Esophagus (tissue), 2 donors: ENCODE measurements at regions not wholly inside any gene's neighbourhood (a gene's known extent, or its start where the extent isn't known, plus 50 kb on each side); places are given as distances from the start of the nearest gene placed in this dataset.

Experiments used
- H3K27ac ChIP-seq, 2 donors: one replicate each; pipeline ENCODE4 v1.5.1; 2013; ENCODE audit warnings: low read depth in 2 of 2, mild to moderate bottlenecking in 2 of 2, inconsistent platforms in 1 of 2, low read length in 1 of 2, moderate library complexity in 1 of 2
- H3K27me3 ChIP-seq, 2 donors: one replicate each; pipeline ENCODE4 v1.6.1; 2013; ENCODE audit warnings: low read length in 2 of 2, control low read depth in 1 of 2, mild to moderate bottlenecking in 1 of 2; ENCODE audit not compliant: insufficient read depth in 2 of 2, control insufficient read depth in 1 of 2
- H3K36me3 ChIP-seq, 2 donors: one replicate each; pipeline ENCODE4 v1.6.1; 2013; ENCODE audit warnings: low read length in 1 of 2; ENCODE audit not compliant: control insufficient read depth in 2 of 2, insufficient read depth in 2 of 2
- H3K4me1 ChIP-seq, 2 donors: one replicate each; pipeline ENCODE4 v1.6.1; 2013; ENCODE audit warnings: low read length in 1 of 2; ENCODE audit not compliant: control insufficient read depth in 2 of 2, insufficient read depth in 2 of 2
- H3K4me3 ChIP-seq, 2 donors: one replicate each; pipeline ENCODE4 v1.5.1; 2013; ENCODE audit warnings: low read length in 2 of 2, mild to moderate bottlenecking in 2 of 2, low read depth in 1 of 2, moderate library complexity in 1 of 2
- H3K9me3 ChIP-seq, 2 donors: one replicate each; pipeline ENCODE4 v1.6.1; 2013; ENCODE audit warnings: mild to moderate bottlenecking in 2 of 2, low read depth in 1 of 2, low read length in 1 of 2, moderate library complexity in 1 of 2; ENCODE audit not compliant: control insufficient read depth in 2 of 2, insufficient read depth in 1 of 2
- WGBS, 2 donors: extraction: QIAGEN DNeasy Blood & Tissue Kit; methylation state at CpG; one replicate each; pipeline ENCODE4 v1.1.7; 2013; 5-methylcytosine and 5-hydroxymethylcytosine counted together
- donor health status: healthy with polysubstance abuse.
- donor health status: Bipolar disorder and iron deficiency.

GRCh38 chr18:2406544-2406943 lies 164.8 kb downstream of the METTL4 start:
- Histone ChIP-seq H3K27ac (no peak overlapping the region), H3K4me1 (no peaks in the 10 kb centered on the region), H3K9me3 (peaks cover 0 to 2% of the 10 kb centered on the region in 2 donors), H3K27me3 (no peaks in the 10 kb centered on the region), H3K4me3 (no peak overlapping the region), H3K36me3 (no peaks in the 10 kb centered on the region)
- 55 to 66% methylated on average over 2 of the region's 2 CpGs for WGBS, 2 donors

GRCh38 chr18:2407961-2408360 lies 163.3 kb downstream of the METTL4 start:
- Histone ChIP-seq H3K36me3 (no peaks in the 10 kb centered on the region), H3K9me3 (peaks cover 0 to 2% of the 10 kb centered on the region in 2 donors), H3K27ac (no peak overlapping the region), H3K27me3 (no peaks in the 10 kb centered on the region), H3K4me3 (no peak overlapping the region), H3K4me1 (no peaks in the 10 kb centered on the region)
- 63 to 68% methylated on average over 1 of the region's 1 CpG for WGBS, 2 donors

GRCh38 chr18:2409906-2410305 lies 161.4 kb downstream of the METTL4 start:
- no peak overlapping the region for H3K4me3 ChIP-seq
- no peak overlapping the region for H3K27ac ChIP-seq
- WGBS, 2 donors: 38 to 50% methylated on average over 5 of the region's 5 CpGs
- no peaks in the 10 kb centered on the region for H3K36me3 ChIP-seq
- H3K27me3 ChIP-seq: no peaks in the 10 kb centered on the region
- H3K4me1 ChIP-seq: no peaks in the 10 kb centered on the region
- no peaks in the 10 kb centered on the region for H3K9me3 ChIP-seq

- WGBS, 2 donors: 54 to 60% methylated on average over 1 of the region's 1 CpG
- no peaks in the 10 kb centered on the region for H3K4me1 ChIP-seq
- no peaks in the 10 kb centered on the region for H3K27me3 ChIP-seq
- no peaks in the 10 kb centered on the region for H3K36me3 ChIP-seq
- H3K4me3 ChIP-seq: no peak overlapping the region
- no peak overlapping the region for H3K27ac ChIP-seq
- no peaks in the 10 kb centered on the region for H3K9me3 ChIP-seq
Measured at GRCh38 chr18:2410688-2411087, 160.6 kb downstream of the METTL4 start.

- Histone ChIP-seq H3K9me3 (no peaks in the 10 kb centered on the region), H3K27ac (no peak overlapping the region), H3K4me1 (no peaks in the 10 kb centered on the region), H3K4me3 (no peak overlapping the region), H3K27me3 (no peaks in the 10 kb centered on the region), H3K36me3 (no peaks in the 10 kb centered on the region)
- 69 to 74% methylated on average over 1 of the region's 1 CpG for WGBS, 2 donors
Measured at GRCh38 chr18:2411381-2411960, 159.8 kb downstream of the METTL4 start.

GRCh38 chr18:2412281-2412680 lies 159.0 kb downstream of the METTL4 start:
- no peak overlapping the region for H3K4me3 ChIP-seq
- WGBS, 2 donors: 44 to 51% methylated on average over 3 of the region's 3 CpGs
- H3K27me3 ChIP-seq: no peaks in the 10 kb centered on the region
- H3K9me3 ChIP-seq: no peaks in the 10 kb centered on the region
- H3K4me1 ChIP-seq: no peaks in the 10 kb centered on the region
- H3K36me3 ChIP-seq: no peaks in the 10 kb centered on the region
- H3K27ac ChIP-seq: no peak overlapping the region

GRCh38 chr18:2412996-2413751 lies 158.1 kb downstream of the METTL4 start:
- Histone ChIP-seq H3K4me1 (no peaks in the 10 kb centered on the region), H3K36me3 (no peaks in the 10 kb centered on the region), H3K4me3 (no peak overlapping the region), H3K27me3 (no peaks in the 10 kb centered on the region), H3K9me3 (no peaks in the 10 kb centered on the region), H3K27ac (no peak overlapping the region)
- WGBS, 2 donors: 71 to 75% methylated on average over 9 of the region's 9 CpGs

GRCh38 chr18:2414235-2414634 lies 157.1 kb downstream of the METTL4 start:
- Histone ChIP-seq H3K36me3 (no peaks in the 10 kb centered on the region), H3K27ac (no peak overlapping the region), H3K4me3 (no peak overlapping the region), H3K27me3 (no peaks in the 10 kb centered on the region), H3K9me3 (no peaks in the 10 kb centered on the region), H3K4me1 (no peaks in the 10 kb centered on the region)

- Histone ChIP-seq H3K27ac (no peak overlapping the region), H3K4me3 (no peak overlapping the region), H3K9me3 (no peaks in the 10 kb centered on the region), H3K27me3 (no peaks in the 10 kb centered on the region), H3K4me1 (no peaks in the 10 kb centered on the region), H3K36me3 (no peaks in the 10 kb centered on the region)
- WGBS, 2 donors: 85% methylated on average over 3 of the region's 3 CpGs
Measured at GRCh38 chr18:2415656-2416055, 155.6 kb downstream of the METTL4 start.
